Mesenchymal stem cell (in vitro differentiated cells and primary cell): ENCODE measurements at regions not wholly inside any gene's neighbourhood (a gene's known extent, or its start where the extent isn't known, plus 50 kb on each side); places are given as distances from the start of the nearest gene placed in this dataset.

Source experiments
- DNase-seq: peaks from one replicate; pipeline ENCODE4 v3.0.0-alpha.2; 2013
- H2AFZ ChIP-seq: one replicate; pipeline ENCODE4 v1.6.1; 2013; ENCODE audit warnings: low read depth, mild to moderate bottlenecking, control low read depth, inconsistent platforms, low read length, moderate library complexity
- H2AK5ac ChIP-seq: 2 replicates; pipeline ENCODE4 v1.6.1; 2013; ENCODE audit warnings: low read length, moderate library complexity, mild to moderate bottlenecking, inconsistent platforms; ENCODE audit not compliant: severe bottlenecking
- H2BK120ac ChIP-seq: one replicate; pipeline ENCODE4 v1.6.1; 2013; ENCODE audit warnings: low read depth, mild to moderate bottlenecking, inconsistent platforms, low read length, moderate library complexity
- H2BK12ac ChIP-seq, 2 experiments: one replicate each; pipeline ENCODE4 v1.6.1; 2013; ENCODE audit warnings: inconsistent platforms in 2 of 2, low read length in 2 of 2, mild to moderate bottlenecking in 2 of 2, moderate library complexity in 2 of 2, control low read depth in 1 of 2
- H2BK15ac ChIP-seq: one replicate; pipeline ENCODE4 v1.6.1; 2013; ENCODE audit warnings: mild to moderate bottlenecking, low read depth, inconsistent platforms; ENCODE audit not compliant: poor library complexity, severe bottlenecking
- H2BK5ac ChIP-seq: 2 replicates; pipeline ENCODE4 v1.6.1; 2013; ENCODE audit warnings: low read depth, mild to moderate bottlenecking, low read length, control low read depth, inconsistent platforms; ENCODE audit not compliant: poor library complexity, severe bottlenecking
- H3K14ac ChIP-seq, 2 experiments: one replicate each; pipeline ENCODE4 v1.6.1; 2013; ENCODE audit warnings: inconsistent platforms in 2 of 2, low read length in 2 of 2, control low read depth in 1 of 2, mild to moderate bottlenecking in 1 of 2, moderate library complexity in 1 of 2
- H3K18ac ChIP-seq, 2 experiments: one replicate each; pipeline ENCODE4 v1.6.1; 2013; ENCODE audit warnings: inconsistent platforms in 2 of 2, low read length in 2 of 2, control low read depth in 1 of 2, low read depth in 1 of 2, mild to moderate bottlenecking in 1 of 2
- H3K23ac ChIP-seq, 2 experiments: one replicate each; pipeline ENCODE4 v1.6.1; 2013; ENCODE audit warnings: inconsistent platforms in 2 of 2, low read length in 2 of 2, mild to moderate bottlenecking in 2 of 2, moderate library complexity in 2 of 2, control low read depth in 1 of 2
- H3K27ac ChIP-seq: 2 replicates; pipeline ENCODE4 v1.5.1; 2013; ENCODE audit warnings: mild to moderate bottlenecking, moderate library complexity, low read length, control low read depth, inconsistent platforms; ENCODE audit not compliant: poor library complexity, severe bottlenecking
- H3K27me3 ChIP-seq, 2 experiments: 2 replicates each; pipeline versions ENCODE4 v1.6.1 to v1.7.0; 2013; ENCODE audit warnings: low read length in 2 of 2, mild to moderate bottlenecking in 2 of 2, moderate library complexity in 2 of 2, control low read depth in 1 of 2, inconsistent platforms in 1 of 2; ENCODE audit not compliant: control insufficient read depth in 1 of 2, insufficient read depth in 1 of 2
- H3K36me3 ChIP-seq, 2 experiments: 2 replicates each; pipeline versions ENCODE4 v1.6.1 to v1.7.0; 2013; ENCODE audit warnings: low read length in 2 of 2, control low read depth in 1 of 2, inconsistent platforms in 1 of 2, low read depth in 1 of 2, mild to moderate bottlenecking in 1 of 2; ENCODE audit not compliant: insufficient read depth in 2 of 2, control insufficient read depth in 1 of 2
- H3K4ac ChIP-seq, 2 experiments: one replicate each; pipeline ENCODE4 v1.6.1; 2013; ENCODE audit warnings: inconsistent platforms in 2 of 2, low read length in 2 of 2, mild to moderate bottlenecking in 2 of 2, moderate library complexity in 2 of 2, control low read depth in 1 of 2, low read depth in 1 of 2
- H3K4me1 ChIP-seq: 2 replicates; pipeline ENCODE4 v1.6.1; 2013; ENCODE audit warnings: low read depth, low read length, control low read depth; ENCODE audit not compliant: control insufficient read depth, insufficient read depth
- H3K4me2 ChIP-seq: 2 replicates; pipeline ENCODE4 v1.6.1; 2013; ENCODE audit warnings: low read length, mild to moderate bottlenecking, inconsistent platforms; ENCODE audit not compliant: poor library complexity, severe bottlenecking
- H3K4me3 ChIP-seq, 2 experiments: 2 replicates each; pipeline versions ENCODE4 v1.5.1 to v1.7.0; 2013; ENCODE audit warnings: low read length in 2 of 2, mild to moderate bottlenecking in 2 of 2, control low read depth in 1 of 2, low read depth in 1 of 2; ENCODE audit not compliant: insufficient read depth in 1 of 2
- H3K79me1 ChIP-seq: replicated peaks from 2 replicates; pipeline ENCODE4 v1.6.1; 2013; ENCODE audit warnings: mild to moderate bottlenecking, control low read depth, low read length, inconsistent platforms; ENCODE audit not compliant: poor library complexity, severe bottlenecking
- H3K9ac ChIP-seq: 2 replicates; pipeline ENCODE4 v1.7.0; 2013; ENCODE audit warnings: mild to moderate bottlenecking, low read length, moderate library complexity
- H3K9me3 ChIP-seq: 2 replicates; pipeline ENCODE4 v1.7.0; 2013; ENCODE audit warnings: mild to moderate bottlenecking, low read length; ENCODE audit not compliant: control insufficient read depth
- H4K8ac ChIP-seq: one replicate; pipeline ENCODE4 v1.6.1; 2013; ENCODE audit warnings: inconsistent platforms, mild to moderate bottlenecking, low read length, moderate library complexity
- H4K91ac ChIP-seq: one replicate; pipeline ENCODE4 v1.6.1; 2013; ENCODE audit warnings: mild to moderate bottlenecking, low read length, inconsistent platforms
- WGBS: methylation state at CpG from one replicate; pipeline ENCODE4 v1.1.7; 2013; ENCODE audit warnings: mixed read lengths; 5-methylcytosine and 5-hydroxymethylcytosine counted together

DNA sequence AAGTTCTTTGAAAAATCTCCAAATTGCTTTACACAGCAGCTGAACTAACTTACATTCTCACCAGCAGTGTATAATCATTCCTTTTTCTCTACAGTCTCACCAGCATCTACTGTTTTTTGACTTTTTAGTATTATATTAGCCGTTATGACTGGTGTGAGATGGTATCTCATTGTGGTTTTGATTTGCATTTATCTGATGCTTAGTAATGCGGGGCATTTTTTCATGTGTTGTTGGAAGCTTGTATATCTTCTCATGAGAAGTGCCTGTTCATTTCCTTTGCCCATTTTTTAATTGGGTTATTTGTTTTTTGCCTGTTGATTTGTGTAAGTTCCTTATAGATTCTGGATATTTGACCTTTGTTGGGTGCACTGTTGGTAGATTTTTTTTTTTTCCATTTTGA lies 931.7 kb downstream of the CENPC start:
- Histone ChIP-seq H3K27ac (no peak overlapping the region), H3K36me3 (no peaks in the 10 kb centered on the region), H2AFZ (no peak overlapping the region), H2BK15ac (no peak overlapping the region), H3K4me2 (no peak overlapping the region), H3K27me3 (no peaks in the 10 kb centered on the region), H2BK5ac (no peak overlapping the region), H3K9ac (no peak overlapping the region), H3K4me1 (no peaks in the 10 kb centered on the region), H3K23ac (no peak overlapping the region), H3K14ac (no peak overlapping the region), H3K18ac (no peak overlapping the region), H2BK120ac (no peak overlapping the region), H4K8ac (no peak overlapping the region), H2AK5ac (no peak overlapping the region), H3K4ac (no peak overlapping the region), H3K9me3 (peaks cover 39% of the 10 kb centered on the region), H2BK12ac (no peak overlapping the region), H3K79me1 (no peaks in the 10 kb centered on the region), H4K91ac (no peak overlapping the region), H3K4me3 (no peak overlapping the region)
- DNase-seq: no peak
- 89% methylated on average over 2 of the region's 2 CpGs for WGBS

DNA sequence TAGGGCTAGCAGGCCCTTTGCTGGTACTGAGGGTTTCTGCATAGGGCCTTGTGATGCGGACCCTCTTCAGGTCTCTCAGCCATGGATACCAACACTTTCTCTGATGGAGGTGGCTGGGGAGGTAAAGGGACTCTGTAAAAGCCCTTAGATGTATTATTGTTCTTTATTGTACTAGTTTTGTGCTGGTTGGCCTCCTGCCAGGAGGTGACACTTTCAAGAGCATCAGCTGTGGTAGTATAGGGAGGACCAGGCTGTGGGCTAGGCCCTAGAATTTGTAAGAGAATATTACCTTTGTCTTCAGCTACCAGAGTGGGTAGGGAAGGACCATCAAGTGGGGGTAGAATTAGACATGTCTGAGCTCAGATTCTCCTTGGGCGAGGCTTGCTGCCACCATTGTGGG lies 936.3 kb downstream of the CENPC start:
- H3K23ac ChIP-seq: no peak overlapping the region
- H4K8ac ChIP-seq: no peak overlapping the region
- H3K27ac ChIP-seq: no peak overlapping the region
- no peaks in the 10 kb centered on the region for H3K27me3 ChIP-seq
- no peaks in the 10 kb centered on the region for H3K36me3 ChIP-seq
- no peak overlapping the region for H3K9ac ChIP-seq
- 93% methylated on average over 2 of the region's 2 CpGs for WGBS
- H2AFZ ChIP-seq: no peak overlapping the region
- no peak overlapping the region for H3K14ac ChIP-seq
- peaks cover 6% of the 10 kb centered on the region for H3K9me3 ChIP-seq
- H3K4ac ChIP-seq: no peak overlapping the region
- H2BK12ac ChIP-seq: no peak overlapping the region
- H4K91ac ChIP-seq: no peak overlapping the region
- no peak for DNase-seq
- no peaks in the 10 kb centered on the region for H3K4me1 ChIP-seq
- no peak overlapping the region for H3K4me3 ChIP-seq
- H2AK5ac ChIP-seq: no peak overlapping the region
- no peak overlapping the region for H3K18ac ChIP-seq
- no peak overlapping the region for H3K4me2 ChIP-seq
- H3K79me1 ChIP-seq: no peaks in the 10 kb centered on the region
- no peak overlapping the region for H2BK120ac ChIP-seq
- no peak overlapping the region for H2BK5ac ChIP-seq
- H2BK15ac ChIP-seq: no peak overlapping the region

DNA sequence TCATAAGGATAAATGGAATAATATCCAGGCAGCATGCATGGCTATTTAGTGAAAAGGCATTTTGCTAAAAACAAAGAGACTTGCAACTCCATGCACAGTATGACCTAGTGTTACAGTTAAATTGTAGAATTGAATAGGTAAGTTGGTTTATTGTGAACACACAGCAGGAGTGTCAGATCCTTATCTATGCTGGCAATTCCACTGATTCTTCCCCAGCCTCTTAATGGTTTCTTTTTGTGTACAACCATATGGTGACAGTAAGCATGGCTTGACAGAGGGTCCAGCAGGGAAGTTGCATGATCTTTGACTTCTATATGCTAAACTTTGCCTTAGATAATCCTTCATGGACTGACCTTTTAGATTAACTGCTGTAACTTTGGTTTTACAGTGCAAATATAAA lies 936.6 kb upstream of the EPHA5 start:
- no peak overlapping the region for H3K23ac ChIP-seq
- no peak overlapping the region for H4K91ac ChIP-seq
- no peak overlapping the region for H3K14ac ChIP-seq
- no peak for DNase-seq
- H3K4me1 ChIP-seq: no peaks in the 10 kb centered on the region
- no peak overlapping the region for H2AK5ac ChIP-seq
- H2BK5ac ChIP-seq: no peak overlapping the region
- H2AFZ ChIP-seq: no peak overlapping the region
- no peak overlapping the region for H3K18ac ChIP-seq
- H3K4me3 ChIP-seq: no peak overlapping the region
- no peak overlapping the region for H2BK12ac ChIP-seq
- no peaks in the 10 kb centered on the region for H3K9me3 ChIP-seq
- H3K4me2 ChIP-seq: no peak overlapping the region
- H3K36me3 ChIP-seq: no peaks in the 10 kb centered on the region
- no peak overlapping the region for H3K4ac ChIP-seq
- no peaks in the 10 kb centered on the region for H3K79me1 ChIP-seq
- H2BK15ac ChIP-seq: no peak overlapping the region
- no peak overlapping the region for H3K27ac ChIP-seq
- H3K27me3 ChIP-seq: no peaks in the 10 kb centered on the region
- H4K8ac ChIP-seq: no peak overlapping the region
- H2BK120ac ChIP-seq: no peak overlapping the region
- no peak overlapping the region for H3K9ac ChIP-seq

DNA sequence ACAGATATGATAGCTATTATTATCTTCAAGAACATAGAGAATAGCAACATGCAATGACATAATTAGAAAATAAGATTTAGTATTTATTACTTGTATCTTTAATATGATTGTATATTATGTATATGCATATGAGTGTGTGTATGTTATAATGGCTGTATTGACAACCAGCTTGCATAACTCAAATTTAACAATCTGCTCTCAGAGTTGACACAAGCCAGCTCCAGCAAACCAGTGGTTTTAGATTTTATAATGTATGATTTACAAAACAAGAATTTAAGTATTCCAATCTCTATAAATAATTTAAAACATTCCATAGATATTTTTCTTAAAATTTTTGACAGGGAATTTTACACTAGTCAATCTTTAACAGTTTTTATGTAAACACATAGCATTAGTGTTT lies 935.9 kb upstream of the EPHA5 start:
- H2AK5ac ChIP-seq: no peak overlapping the region
- H2BK5ac ChIP-seq: no peak overlapping the region
- no peak for DNase-seq
- H4K8ac ChIP-seq: no peak overlapping the region
- H2BK12ac ChIP-seq: no peak overlapping the region
- no peaks in the 10 kb centered on the region for H3K4me1 ChIP-seq
- H4K91ac ChIP-seq: no peak overlapping the region
- no peaks in the 10 kb centered on the region for H3K79me1 ChIP-seq
- no peak overlapping the region for H2BK120ac ChIP-seq
- H3K9ac ChIP-seq: no peak overlapping the region
- H3K4me3 ChIP-seq: no peak overlapping the region
- no peak overlapping the region for H2AFZ ChIP-seq
- H3K4me2 ChIP-seq: no peak overlapping the region
- H3K14ac ChIP-seq: no peak overlapping the region
- H2BK15ac ChIP-seq: no peak overlapping the region
- no peak overlapping the region for H3K18ac ChIP-seq
- H3K36me3 ChIP-seq: no peaks in the 10 kb centered on the region
- H3K27me3 ChIP-seq: no peaks in the 10 kb centered on the region
- H3K23ac ChIP-seq: no peak overlapping the region
- H3K4ac ChIP-seq: no peak overlapping the region
- no peaks in the 10 kb centered on the region for H3K9me3 ChIP-seq
- H3K27ac ChIP-seq: no peak overlapping the region
